Neural crest cell (in vitro differentiated cells): ENCODE measurements at regions not wholly inside any gene's neighbourhood (a gene's known extent, or its start where the extent isn't known, plus 50 kb on each side); places are given as distances from the start of the nearest gene placed in this dataset.

Experiments
- DNase-seq: peaks from one replicate; pipeline ENCODE4 v3.0.0; 2021; ENCODE audit warnings: low read depth, mixed read lengths, low spot score
- H3K27ac Mint-ChIP-seq: one replicate; pipeline ENCODE4 v1.8.0; 2021; ENCODE audit warnings: mild to moderate bottlenecking, mixed read lengths; ENCODE audit not compliant: unreplicated experiment
- H3K27me3 Mint-ChIP-seq: 2 replicates; pipeline ENCODE4 v1.8.0; 2021; ENCODE audit warnings: low read depth, mild to moderate bottlenecking, mixed read lengths
- H3K36me3 Mint-ChIP-seq: 2 replicates; pipeline ENCODE4 v1.8.0; 2021; ENCODE audit warnings: low read depth, mild to moderate bottlenecking, mixed read lengths
- H3K4me1 Mint-ChIP-seq: 2 replicates; pipeline ENCODE4 v1.8.0; 2021; ENCODE audit warnings: mixed read lengths
- H3K4me3 Mint-ChIP-seq: one replicate; pipeline ENCODE4 v1.8.0; 2021; ENCODE audit warnings: mild to moderate bottlenecking, mixed read lengths
- H3K9me3 Mint-ChIP-seq: 2 replicates; pipeline ENCODE4 v1.8.0; 2021; ENCODE audit warnings: mixed read lengths
- CTCF ChIP-seq: fragments of 200-600 bp; sonication (generic); conservative IDR thresholded peaks from 2 replicates; pipeline ENCODE4 v1.5.0; 2021; ENCODE audit warnings: antibody characterized with exemption, mild to moderate bottlenecking

- no peak overlapping the region for H3K4me3 Mint-ChIP-seq
- no peak for TF ChIP-seq CTCF
- no peaks in the 10 kb centered on the region for H3K27me3 Mint-ChIP-seq
- no peaks in the 10 kb centered on the region for H3K4me1 Mint-ChIP-seq
- H3K27ac Mint-ChIP-seq: no peak overlapping the region
- no peaks in the 10 kb centered on the region for H3K36me3 Mint-ChIP-seq
- H3K9me3 Mint-ChIP-seq: peaks cover 5% of the 10 kb centered on the region
- DNase-seq: no peak
Measured at GRCh38 chr17:54117452-54117851, 294.7 kb downstream of the KIF2B start.

- peaks cover 20% of the 10 kb centered on the region for H3K9me3 Mint-ChIP-seq
- H3K4me1 Mint-ChIP-seq: no peaks in the 10 kb centered on the region
- no peak overlapping the region for H3K4me3 Mint-ChIP-seq
- H3K27ac Mint-ChIP-seq: no peak overlapping the region
- DNase-seq: no peak
- H3K27me3 Mint-ChIP-seq: no peaks in the 10 kb centered on the region
- TF ChIP-seq CTCF: no peak
- H3K36me3 Mint-ChIP-seq: peaks cover 8% of the 10 kb centered on the region
Measured at GRCh38 chr17:54124456-54124855, 301.7 kb downstream of the KIF2B start.

- no peak for TF ChIP-seq CTCF
- Mint-ChIP-seq H3K4me1 (peaks cover 5% of the 10 kb centered on the region), H3K9me3 (no peaks in the 10 kb centered on the region), H3K27me3 (no peaks in the 10 kb centered on the region), H3K36me3 (no peaks in the 10 kb centered on the region), H3K27ac (no peak overlapping the region), H3K4me3 (no peak overlapping the region)
- DNase-seq: no peak
Measured at GRCh38 chr17:54153423-54153822, 330.7 kb downstream of the KIF2B start.

GRCh38 chr17:54157542-54157941, 334.8 kb downstream of the KIF2B start:
- peaks cover 2% of the 10 kb centered on the region for H3K9me3 Mint-ChIP-seq
- no peak overlapping the region for H3K27ac Mint-ChIP-seq
- no peak overlapping the region for H3K4me3 Mint-ChIP-seq
- TF ChIP-seq CTCF: no peak
- DNase-seq: no peak
- H3K36me3 Mint-ChIP-seq: no peaks in the 10 kb centered on the region
- H3K4me1 Mint-ChIP-seq: peaks cover 5% of the 10 kb centered on the region
- H3K27me3 Mint-ChIP-seq: no peaks in the 10 kb centered on the region

- DNase-seq: peak; percentile 31
- Mint-ChIP-seq H3K4me3 (no peak overlapping the region), H3K27ac (no peak overlapping the region), H3K27me3 (no peaks in the 10 kb centered on the region), H3K36me3 (no peaks in the 10 kb centered on the region), H3K4me1 (peaks cover 6% of the 10 kb centered on the region), H3K9me3 (peaks cover 3% of the 10 kb centered on the region)
- peak; percentile 78 for TF ChIP-seq CTCF
Measured at GRCh38 chr17:54172096-54172984, 349.6 kb downstream of the KIF2B start.
